ENCODE measurements at regions not wholly inside any gene's neighbourhood (a gene's known extent, or its start where the extent isn't known, plus 50 kb on each side); places are given as distances from the start of the nearest gene placed in this dataset.

- H3K27ac Mint-ChIP-seq: no peak overlapping the region
- no peaks in the 10 kb centered on the region for H3K36me3 Mint-ChIP-seq
- TF ChIP-seq FOXP4 (CRISPR knock-in tag; IDR thresholded peaks at IDR 0.05) (no peak), OVOL2 (CRISPR knock-in tag; IDR thresholded peaks at IDR 0.05; ENCODE audit: borderline replicate concordance) (no peak), MXD4 (CRISPR knock-in tag; IDR thresholded peaks at IDR 0.05; ENCODE audit: borderline replicate concordance) (no peak), ATF2 (CRISPR knock-in tag; IDR thresholded peaks at IDR 0.05; ENCODE audit: borderline replicate concordance, low read depth) (no peak), CTCF (IDR thresholded peaks at IDR 0.05) (peak; percentile 87), E2F1 (CRISPR knock-in tag; IDR thresholded peaks at IDR 0.05) (no peak), ZNF396 (CRISPR knock-in tag; IDR thresholded peaks at IDR 0.05; ENCODE audit: borderline replicate concordance) (no peak), NR3C1 (CRISPR knock-in tag; conservative IDR thresholded peaks at IDR 0.05; ENCODE audit: low read depth) (no peak), CREM (CRISPR knock-in tag; IDR thresholded peaks at IDR 0.05) (no peak)
- DNase-seq (ENCODE audit: low spot score): peak; percentile 90
- POLR2A ChIA-PET: interaction anchor here (1.2 to 2.0 kb wide), 2 partner anchors 99 to 196 kb away, joined by 3 to 6 read pairs; partner anchors contain the start of gene TBC1D5
- H3K4me1 Mint-ChIP-seq: peaks cover 12% of the 10 kb centered on the region
- no peaks in the 10 kb centered on the region for H3K9me3 Mint-ChIP-seq
- ATAC-seq: peak; percentile 97
- no peak overlapping the region for H3K4me3 Mint-ChIP-seq
- H3K27me3 Mint-ChIP-seq (ENCODE audit: low read depth): no peaks in the 10 kb centered on the region
- CTCF ChIA-PET: interaction anchor here (0.6 to 3.3 kb wide), 59 partner anchors 10 to 1214 kb away, joined by 3 to 56 read pairs (median 4); partner anchors contain the start of gene TBC1D5
Observed at GRCh38 chr3:17841190-17841828, 98.9 kb upstream of the TBC1D5 start.

GRCh38 chr3:17840651-17841050 lies 98.2 kb upstream of the TBC1D5 start:
- H3K9me3 Mint-ChIP-seq: no peaks in the 10 kb centered on the region
- no peak overlapping the region for H3K27ac Mint-ChIP-seq
- H3K27me3 Mint-ChIP-seq (ENCODE audit: low read depth): no peaks in the 10 kb centered on the region
- ATAC-seq (peak; percentile 26), DNase-seq (ENCODE audit: low spot score) (no peak)
- no peaks in the 10 kb centered on the region for H3K36me3 Mint-ChIP-seq
- TF ChIP-seq ELF4 (CRISPR knock-in tag; IDR thresholded peaks at IDR 0.05; ENCODE audit: low read depth) (no peak), ATF6 (CRISPR knock-in tag; IDR thresholded peaks at IDR 0.05) (no peak), NFYB (CRISPR knock-in tag; conservative IDR thresholded peaks at IDR 0.05; ENCODE audit: low read depth) (no peak), CTCF (IDR thresholded peaks at IDR 0.05) (no peak), E2F4 (CRISPR knock-in tag; IDR thresholded peaks at IDR 0.05; ENCODE audit: borderline replicate concordance, low read depth) (no peak), ZNF396 (CRISPR knock-in tag; IDR thresholded peaks at IDR 0.05; ENCODE audit: borderline replicate concordance) (no peak), SMAD4 (CRISPR knock-in tag; IDR thresholded peaks at IDR 0.05) (no peak), ARID4B (CRISPR knock-in tag; IDR thresholded peaks at IDR 0.05; ENCODE audit: borderline replicate concordance) (no peak), NFATC4 (CRISPR knock-in tag; IDR thresholded peaks at IDR 0.05) (no peak)
- POLR2A ChIA-PET: interaction anchor here (1.2 to 2.0 kb wide), 2 partner anchors 98 to 195 kb away, joined by 3 to 6 read pairs; partner anchors contain the start of gene TBC1D5
- CTCF ChIA-PET: interaction anchor here (0.6 to 3.3 kb wide), 58 partner anchors 9 to 1214 kb away, joined by 3 to 56 read pairs (median 4); partner anchors contain the start of gene TBC1D5
- H3K4me3 Mint-ChIP-seq: no peak overlapping the region
- H3K4me1 Mint-ChIP-seq: peaks cover 8% of the 10 kb centered on the region

Measured in WTC11 (cell line).